ENCODE measurements at regions not wholly inside any gene's neighbourhood (a gene's known extent, or its start where the extent isn't known, plus 50 kb on each side); places are given as distances from the start of the nearest gene placed in this dataset.

DNA sequence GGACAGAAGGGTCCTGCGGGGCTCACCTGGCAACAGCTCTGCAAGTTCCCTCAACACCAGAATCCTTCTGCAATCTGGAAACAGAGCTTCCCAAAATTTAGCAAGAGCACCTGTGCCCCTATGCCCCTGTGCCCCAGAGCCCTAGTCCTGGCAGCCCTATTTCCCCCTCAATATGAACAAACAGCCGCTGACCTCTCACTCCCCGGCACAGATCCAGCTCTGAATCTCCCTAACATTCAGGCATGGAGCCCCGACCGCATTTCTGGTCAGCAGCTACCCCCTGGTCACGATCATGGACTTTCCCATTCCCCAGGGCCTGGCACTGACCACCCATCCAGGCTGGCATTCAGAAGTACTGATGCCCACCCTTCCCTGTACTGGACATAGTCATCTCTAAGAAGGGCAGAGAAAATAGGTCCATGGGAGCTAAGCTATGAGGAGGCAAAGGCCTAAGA, 110.8 kb upstream of the SMURF2 start:
- TF ChIP-seq POLR2A (IDR thresholded peaks at IDR 0.05) (no peak), POLR2AphosphoS5 (IDR thresholded peaks at IDR 0.05) (no peak)
- TF ChIP-seq, protein P1, sequence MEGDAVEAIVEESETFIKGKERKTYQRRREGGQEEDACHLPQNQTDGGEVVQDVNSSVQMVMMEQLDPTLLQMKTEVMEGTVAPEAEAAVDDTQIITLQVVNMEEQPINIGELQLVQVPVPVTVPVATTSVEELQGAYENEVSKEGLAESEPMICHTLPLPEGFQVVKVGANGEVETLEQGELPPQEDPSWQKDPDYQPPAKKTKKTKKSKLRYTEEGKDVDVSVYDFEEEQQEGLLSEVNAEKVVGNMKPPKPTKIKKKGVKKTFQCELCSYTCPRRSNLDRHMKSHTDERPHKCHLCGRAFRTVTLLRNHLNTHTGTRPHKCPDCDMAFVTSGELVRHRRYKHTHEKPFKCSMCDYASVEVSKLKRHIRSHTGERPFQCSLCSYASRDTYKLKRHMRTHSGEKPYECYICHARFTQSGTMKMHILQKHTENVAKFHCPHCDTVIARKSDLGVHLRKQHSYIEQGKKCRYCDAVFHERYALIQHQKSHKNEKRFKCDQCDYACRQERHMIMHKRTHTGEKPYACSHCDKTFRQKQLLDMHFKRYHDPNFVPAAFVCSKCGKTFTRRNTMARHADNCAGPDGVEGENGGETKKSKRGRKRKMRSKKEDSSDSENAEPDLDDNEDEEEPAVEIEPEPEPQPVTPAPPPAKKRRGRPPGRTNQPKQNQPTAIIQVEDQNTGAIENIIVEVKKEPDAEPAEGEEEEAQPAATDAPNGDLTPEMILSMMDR (IDR thresholded peaks at IDR 0.05): no peak
